GM21717 (cell line): ENCODE measurements at regions not wholly inside any gene's neighbourhood (a gene's known extent, or its start where the extent isn't known, plus 50 kb on each side); places are given as distances from the start of the nearest gene placed in this dataset.

Experiments used
- ATAC-seq: cut with Tn5 transposase; IDR thresholded peaks from one replicate; pipeline ENCODE4 v1.9.1; 2021; ENCODE audit warnings: mild to moderate bottlenecking, moderate library complexity; ENCODE audit not compliant: unreplicated experiment

DNA sequence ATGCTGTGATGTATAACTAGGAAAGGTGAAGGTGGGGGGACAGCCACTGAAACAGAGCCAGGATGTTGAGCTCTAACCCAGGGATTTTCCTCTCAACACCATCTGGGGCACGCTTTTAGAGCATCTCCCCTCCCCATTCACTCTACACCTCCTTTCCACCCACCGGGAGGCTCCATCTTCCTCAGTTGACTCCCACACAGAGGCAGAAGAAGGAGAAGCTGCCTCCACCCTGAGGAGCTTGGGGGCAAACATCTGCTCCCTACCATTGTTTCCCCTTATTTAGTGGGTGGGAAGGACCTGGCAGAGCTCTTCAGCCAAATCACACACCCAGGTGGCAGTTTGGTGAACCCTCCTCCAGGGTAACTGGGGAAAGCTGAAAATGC is 50.0 kb upstream of the ADA2 start:
- no peak for ATAC-seq
